NCI-H510A (cell line): ENCODE measurements at regions not wholly inside any gene's neighbourhood (a gene's known extent, or its start where the extent isn't known, plus 50 kb on each side); places are given as distances from the start of the nearest gene placed in this dataset.

Experiments used
- DNase-seq: peaks from one replicate; lab custom pipeline; 2025; lab: John Stamatoyannopoulos, UW

- DNase-seq: no peak
These were observed 732.3 kb downstream of the NCAM2 start for GRCh38 chr21:21730512-21730911.

GRCh38 chr21:21731626-21732025 is 733.4 kb downstream of the NCAM2 start:
- no peak for DNase-seq

GRCh38 chr21:21734088-21734487 is 735.9 kb downstream of the NCAM2 start:
- DNase-seq: no peak

GRCh38 chr21:21737186-21737585 is 739.0 kb downstream of the NCAM2 start:
- DNase-seq: no peak

GRCh38 chr21:21740207-21740606 is 742.0 kb downstream of the NCAM2 start:
- DNase-seq: no peak

- DNase-seq: no peak
These were observed 752.1 kb downstream of the NCAM2 start for GRCh38 chr21:21750124-21750825.

- no peak for DNase-seq
These were observed 753.1 kb downstream of the NCAM2 start for GRCh38 chr21:21751286-21751685.

- DNase-seq: no peak
These were observed 764.6 kb downstream of the NCAM2 start for GRCh38 chr21:21762855-21763254.

GRCh38 chr21:21764281-21764680 is 766.1 kb downstream of the NCAM2 start:
- DNase-seq: no peak

- DNase-seq: no peak
These were observed 769.1 kb downstream of the NCAM2 start for GRCh38 chr21:21767276-21767675.

- no peak for DNase-seq
These were observed 790.4 kb downstream of the NCAM2 start for GRCh38 chr21:21788591-21788990.

- no peak for DNase-seq
These were observed 803.7 kb downstream of the NCAM2 start for GRCh38 chr21:21801921-21802320.

- no peak for DNase-seq
These were observed 808.7 kb downstream of the NCAM2 start for GRCh38 chr21:21806711-21807597.

GRCh38 chr21:21807598-21807903 is 809.3 kb downstream of the NCAM2 start:
- no peak for DNase-seq

- no peak for DNase-seq
These were observed 815.1 kb downstream of the NCAM2 start for GRCh38 chr21:21813289-21813688.

GRCh38 chr21:21813934-21814333 is 815.7 kb downstream of the NCAM2 start:
- DNase-seq: no peak

GRCh38 chr21:21816778-21817177 is 818.6 kb downstream of the NCAM2 start:
- DNase-seq: no peak

- no peak for DNase-seq
These were observed 820.7 kb downstream of the NCAM2 start for GRCh38 chr21:21818898-21819297.

- no peak for DNase-seq
These were observed 829.9 kb downstream of the NCAM2 start for GRCh38 chr21:21828130-21828529.

- no peak for DNase-seq
These were observed 832.8 kb downstream of the NCAM2 start for GRCh38 chr21:21831036-21831435.

GRCh38 chr21:21845901-21846300 is 847.7 kb downstream of the NCAM2 start:
- DNase-seq: no peak

GRCh38 chr21:21851205-21851604 is 853.0 kb downstream of the NCAM2 start:
- DNase-seq: no peak

- DNase-seq: no peak
These were observed 853.4 kb downstream of the NCAM2 start for GRCh38 chr21:21851657-21852056.
